ELF-1 (cell line): ENCODE measurements at regions not wholly inside any gene's neighbourhood (a gene's known extent, or its start where the extent isn't known, plus 50 kb on each side); places are given as distances from the start of the nearest gene placed in this dataset.
"Not testable (repeated sequence)": the region's sequence is repeated elsewhere in the genome, so short reads cannot be mapped to it uniquely, and the experiment has no call there.

ENCODE experiments used
- DNase-seq: peaks from one replicate; pipeline ENCODE4 v3.0.0-alpha.2; 2016; ENCODE audit warnings: low read depth, low spot score

DNA sequence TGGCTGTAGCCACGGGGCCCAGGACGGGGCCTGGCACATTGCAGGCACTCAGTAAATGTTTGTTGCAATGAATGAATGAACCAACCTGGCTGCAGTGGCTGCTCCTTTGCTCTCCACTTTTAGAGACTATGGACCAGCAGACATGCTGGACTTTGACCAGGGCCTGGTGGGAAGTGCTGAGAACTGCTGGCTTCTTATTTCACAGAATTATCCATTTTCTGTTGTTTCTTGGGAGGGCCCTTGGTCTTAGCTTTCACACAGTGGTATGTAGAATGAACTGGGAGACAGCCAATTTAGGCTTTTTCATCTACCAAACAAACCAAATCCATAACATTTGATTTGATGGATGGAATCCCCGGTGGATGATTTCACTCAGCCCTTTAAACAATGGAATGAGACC lies 78.0 kb upstream of the LHFPL2 start:
- DNase-seq, result no peak

DNA sequence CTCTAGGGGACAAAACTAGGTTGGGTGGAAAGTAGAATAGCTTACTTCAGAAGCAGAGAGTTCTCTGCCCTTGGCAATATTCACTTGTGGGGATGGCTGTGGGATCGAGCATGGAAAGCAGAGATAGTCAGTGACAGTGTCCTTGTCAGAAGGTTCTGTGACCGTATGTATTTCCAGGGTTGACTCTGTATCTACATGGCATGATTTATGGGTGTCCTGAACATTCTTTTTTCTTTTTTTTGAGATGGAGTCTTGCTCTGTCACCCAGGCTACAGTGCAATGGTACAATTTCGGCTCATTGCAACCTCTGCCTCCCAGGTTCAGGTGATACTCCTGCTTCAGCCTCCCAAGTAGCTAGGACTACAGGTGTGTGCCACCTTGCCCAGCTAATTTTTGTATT lies 77.4 kb upstream of the LHFPL2 start:
- DNase-seq, result no peak

DNA sequence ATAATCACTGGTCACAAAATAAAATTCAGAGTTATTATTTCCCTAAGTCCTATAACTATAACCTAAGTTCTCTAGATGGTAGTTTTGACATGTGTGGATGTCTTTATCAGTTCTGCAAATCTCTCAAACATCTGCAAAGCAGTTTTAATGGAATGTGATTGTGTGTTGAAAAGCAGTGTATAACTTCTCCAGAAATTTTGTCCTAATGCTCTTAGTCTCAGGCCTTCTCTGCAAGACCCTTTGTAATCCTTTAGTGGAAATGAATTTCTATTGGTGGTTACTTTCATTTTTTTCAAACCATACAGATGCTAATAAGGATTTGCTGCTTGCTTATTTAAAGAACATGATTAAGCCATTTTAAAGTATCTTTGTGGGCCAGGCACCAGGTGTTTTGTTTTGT lies 75.5 kb upstream of the LHFPL2 start:
- no peak for DNase-seq

DNA sequence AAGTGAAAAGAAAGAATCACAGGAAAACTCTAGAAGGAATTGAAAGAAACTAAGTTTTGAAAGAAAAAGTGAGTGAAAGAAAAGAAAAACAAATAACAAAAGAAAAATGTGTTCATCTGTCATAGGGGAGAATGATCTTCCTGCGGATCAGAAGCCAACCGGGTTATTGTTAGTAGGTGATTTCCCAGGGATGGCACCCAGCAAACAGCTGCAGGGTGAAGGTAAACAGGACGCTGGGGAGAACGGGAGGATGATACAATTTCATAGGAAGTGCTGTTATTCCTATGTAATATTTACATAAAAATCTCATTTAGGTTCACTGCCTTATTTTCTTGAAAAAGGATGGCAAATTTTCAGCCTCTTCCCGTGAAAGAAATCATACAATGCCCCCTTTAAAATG lies 72.4 kb upstream of the LHFPL2 start:
- DNase-seq, result no peak

DNA sequence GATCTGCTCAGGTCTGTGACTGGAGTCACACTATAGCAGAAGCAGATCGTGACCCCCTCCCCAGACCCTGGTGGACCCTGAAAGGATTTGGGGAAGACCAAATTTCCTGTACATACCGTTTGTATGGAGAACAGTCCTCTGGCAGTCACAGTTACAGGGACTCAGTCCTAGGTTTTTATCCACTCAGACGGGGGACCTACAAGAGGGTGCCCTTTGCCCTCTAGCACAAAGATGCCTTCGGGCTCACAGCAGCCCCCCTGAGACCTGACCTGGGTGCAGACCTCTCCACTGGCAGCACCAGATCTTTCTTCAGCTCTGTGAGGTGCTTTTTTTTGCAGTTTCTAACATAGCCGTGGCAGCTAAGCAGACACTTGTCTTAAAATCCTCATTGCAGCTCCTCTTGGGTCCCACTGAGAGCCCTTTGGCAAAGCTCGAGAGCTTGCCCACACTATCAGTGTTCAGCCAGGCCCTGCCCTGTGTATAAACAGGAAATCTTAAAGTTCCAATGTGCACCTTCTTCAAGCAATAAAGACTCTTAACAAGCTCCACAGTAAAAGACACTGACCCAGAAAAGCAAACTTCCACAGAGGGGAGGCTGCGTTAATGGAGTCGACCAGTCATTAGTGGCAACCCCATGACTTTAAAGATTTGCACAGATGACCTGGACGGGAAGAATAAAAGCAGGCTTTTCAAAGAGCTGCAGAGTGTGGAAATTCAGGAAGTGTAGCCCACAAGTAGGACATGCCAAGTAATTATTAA lies 71.8 kb upstream of the LHFPL2 start:
- no peak for DNase-seq

DNA sequence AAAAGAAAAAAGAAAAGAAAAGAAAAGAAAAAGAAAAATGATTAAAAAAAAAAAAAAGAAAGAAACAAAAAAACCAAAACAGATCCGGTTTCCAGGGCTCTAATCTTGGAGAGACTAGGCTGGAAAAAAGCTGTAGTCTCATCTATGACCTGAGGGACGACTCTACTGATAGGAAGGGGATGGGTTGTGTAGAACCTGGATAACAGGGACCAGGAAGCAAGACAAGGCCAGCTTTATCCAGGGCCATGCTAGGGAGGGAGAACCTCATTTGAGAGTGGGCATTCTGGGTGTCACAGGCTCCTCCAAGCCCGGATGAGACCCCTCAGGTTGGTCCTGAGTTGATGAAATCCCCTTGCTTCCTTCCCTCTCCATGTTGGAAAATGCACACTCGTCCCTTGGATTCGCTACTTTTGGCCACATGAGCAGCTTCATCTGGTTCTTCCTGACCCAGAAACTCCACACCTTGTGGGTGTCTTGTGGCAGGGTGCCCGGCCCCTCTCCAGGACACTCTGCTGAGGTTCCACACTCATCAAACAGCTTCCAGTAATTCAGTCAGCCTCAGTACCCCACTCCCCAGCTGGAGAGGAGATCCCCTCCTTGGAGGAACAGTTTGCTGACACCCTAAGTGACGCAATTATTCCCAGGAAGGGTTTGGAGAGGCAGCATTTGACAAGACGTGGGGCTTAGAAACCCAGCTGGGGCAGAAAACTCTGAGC lies 71.1 kb upstream of the LHFPL2 start:
- no peak for DNase-seq

DNA sequence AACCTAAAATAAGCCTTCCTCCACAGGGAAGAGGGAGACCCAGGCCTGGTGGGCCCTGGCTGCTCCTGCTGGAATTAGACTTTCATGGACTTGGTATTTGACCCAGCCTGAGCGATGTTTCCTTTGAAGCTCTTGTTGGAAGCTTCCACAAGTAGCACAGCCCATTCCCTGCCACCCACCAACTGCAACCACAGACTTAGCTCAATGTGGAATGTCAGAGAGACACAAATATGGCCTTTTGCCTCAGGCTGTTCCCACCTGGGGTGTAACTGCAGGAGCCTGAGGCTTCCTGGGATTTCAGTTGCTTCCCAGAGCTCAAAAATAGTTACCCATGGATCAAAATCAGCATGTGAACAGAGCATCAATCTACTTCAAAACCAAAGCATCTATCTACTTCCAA lies 70.3 kb upstream of the LHFPL2 start:
- DNase-seq, result peak; percentile 52

DNA sequence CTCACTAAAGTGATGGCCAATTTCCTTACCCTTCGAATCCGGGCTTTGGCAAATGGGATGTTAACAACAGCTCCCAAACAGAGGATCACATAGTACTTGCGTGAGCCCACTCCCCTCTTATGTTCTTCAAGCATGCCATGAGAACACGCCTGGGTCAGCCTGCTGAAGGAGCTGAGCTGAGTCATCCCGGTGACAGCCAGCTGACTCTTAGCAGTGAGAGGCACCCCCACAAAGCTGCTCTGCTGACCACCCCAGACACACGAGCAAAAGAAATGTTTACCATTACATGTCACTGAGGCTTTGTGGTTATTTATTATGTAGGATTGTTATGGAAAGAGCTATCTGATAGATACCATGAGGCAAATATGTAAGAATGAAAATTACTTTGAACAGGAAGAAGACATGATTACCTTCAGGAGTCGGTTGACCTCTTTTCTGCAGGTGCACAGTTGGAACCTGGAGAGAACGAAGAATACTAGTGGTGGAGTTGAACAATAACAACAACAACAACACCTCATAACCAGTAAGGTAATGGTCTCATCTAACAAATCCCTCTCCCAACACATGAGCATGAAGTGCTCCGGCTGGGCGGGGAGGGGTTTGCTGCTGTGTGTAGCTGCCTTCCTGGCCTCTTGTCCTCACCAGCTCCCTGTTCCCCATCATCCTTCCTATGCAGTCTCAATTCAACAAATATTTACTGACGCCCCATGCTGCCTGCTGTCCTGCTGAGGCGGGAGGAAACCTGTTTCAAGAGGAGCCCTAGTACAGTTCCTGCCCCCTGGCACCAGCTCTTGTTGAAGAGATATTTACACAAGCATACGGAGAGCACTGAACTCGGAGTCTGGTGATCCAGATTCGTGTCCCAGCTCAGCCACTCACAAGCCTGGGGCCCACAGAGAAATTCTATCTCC lies 69.4 kb upstream of the LHFPL2 start:
- no peak for DNase-seq

DNA sequence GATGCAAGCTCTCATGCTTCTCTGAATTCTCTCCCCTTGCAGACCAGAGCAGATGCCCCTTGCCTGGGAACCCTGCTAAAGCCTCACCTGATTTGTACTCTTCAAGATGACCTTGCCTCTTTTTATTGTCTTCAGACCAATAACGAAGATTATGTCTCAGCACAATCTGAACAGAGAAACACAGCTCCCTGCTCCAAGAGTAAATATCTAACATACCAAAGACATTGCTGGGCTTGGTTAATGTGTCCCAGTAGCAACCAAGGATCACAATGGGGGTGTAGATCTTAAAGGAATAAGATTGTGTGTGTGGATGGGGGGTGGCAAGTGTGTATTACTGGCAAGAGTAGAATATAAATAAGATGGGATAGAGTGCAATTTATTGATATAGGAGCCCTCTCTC lies 67.6 kb upstream of the LHFPL2 start:
- DNase-seq, result no peak

DNA sequence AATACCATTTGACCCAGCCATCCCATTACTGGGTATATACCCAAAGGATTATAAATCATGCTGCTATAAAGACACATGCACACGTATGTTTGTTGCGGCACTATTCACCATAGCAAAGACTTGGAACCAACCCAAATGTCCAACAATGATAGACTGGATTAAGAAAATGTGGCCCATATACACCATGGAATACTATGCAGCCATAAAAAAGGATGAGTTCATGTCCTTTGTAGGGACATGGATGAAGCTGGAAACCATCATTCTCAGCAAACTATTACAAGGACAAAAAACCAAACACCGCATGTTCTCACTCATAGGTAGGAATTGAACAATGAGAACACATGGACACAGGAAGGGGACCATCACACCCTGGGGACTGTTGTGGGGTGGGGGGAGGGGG lies 66.8 kb upstream of the LHFPL2 start:
- DNase-seq, result not testable (repeated sequence)

DNA sequence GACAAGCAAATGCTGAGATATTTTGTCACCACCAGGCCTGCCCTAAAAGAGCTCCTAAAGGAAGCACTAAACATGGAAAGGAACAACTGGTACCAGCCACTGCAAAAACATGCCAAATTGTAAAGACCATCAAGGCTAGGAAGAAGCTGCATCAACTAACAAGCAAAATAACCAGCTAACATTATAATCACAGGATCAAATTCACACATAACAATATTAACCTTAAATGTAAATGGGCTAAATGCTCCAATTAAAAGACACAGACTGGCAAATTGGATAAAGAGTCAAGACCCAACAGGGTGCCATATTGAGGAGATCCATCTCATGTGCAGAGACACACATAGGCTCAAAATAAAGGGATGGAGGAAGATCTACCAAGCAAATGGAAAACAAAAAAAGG lies 63.1 kb upstream of the LHFPL2 start:
- not testable (repeated sequence) for DNase-seq

DNA sequence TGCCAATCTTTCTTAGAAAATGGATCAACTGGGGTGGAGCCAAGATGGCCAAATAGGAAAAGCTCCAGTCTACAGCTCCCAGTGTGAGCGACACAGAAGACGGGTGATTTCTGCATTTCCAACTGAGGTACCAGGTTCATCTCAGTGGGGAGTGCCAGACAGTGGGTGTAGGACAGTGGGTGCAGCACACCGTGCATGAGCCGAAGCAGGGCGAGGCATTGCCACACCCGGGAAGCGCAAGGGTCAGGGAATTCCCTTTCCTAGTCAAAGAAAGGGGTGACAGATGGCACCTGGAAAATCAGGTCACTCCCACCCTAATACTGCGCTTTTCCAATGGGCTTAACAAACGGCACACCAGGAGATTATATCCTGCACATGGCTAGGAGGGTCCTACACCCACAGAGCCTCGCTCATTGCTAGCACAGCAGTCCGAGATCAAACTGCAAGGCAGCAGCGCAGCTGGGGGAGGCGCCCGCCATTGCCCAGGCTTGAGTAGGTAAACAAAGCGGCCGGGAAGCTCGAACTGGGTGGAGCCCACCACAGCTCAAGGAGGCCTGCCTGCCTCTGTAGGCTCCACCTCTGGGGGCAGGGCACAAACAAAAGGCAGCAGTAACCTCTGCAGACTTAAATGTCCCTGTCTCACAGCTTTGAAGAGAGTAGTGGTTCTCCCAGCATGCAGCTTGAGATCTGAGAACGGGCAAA lies 61.3 kb upstream of the LHFPL2 start:
- not testable (repeated sequence) for DNase-seq

DNA sequence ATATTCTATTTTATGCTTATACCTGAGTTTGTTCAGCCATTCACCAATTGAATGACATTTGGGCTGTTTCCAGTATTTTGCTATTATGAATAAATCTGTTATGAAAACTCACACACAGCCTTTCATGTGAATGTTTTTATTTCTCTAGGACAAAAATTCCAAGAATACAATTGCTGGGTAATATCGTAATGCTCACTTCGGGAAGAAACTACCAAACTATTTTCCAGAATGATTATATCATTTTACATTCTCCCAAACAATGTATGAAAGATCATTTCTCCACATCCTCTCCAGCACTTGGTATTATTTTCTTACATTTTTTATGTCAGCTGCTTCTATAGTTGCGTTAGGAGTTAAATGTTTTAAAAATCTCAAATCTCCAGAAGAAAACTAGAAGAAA lies 58.3 kb upstream of the LHFPL2 start:
- DNase-seq, result no peak

DNA sequence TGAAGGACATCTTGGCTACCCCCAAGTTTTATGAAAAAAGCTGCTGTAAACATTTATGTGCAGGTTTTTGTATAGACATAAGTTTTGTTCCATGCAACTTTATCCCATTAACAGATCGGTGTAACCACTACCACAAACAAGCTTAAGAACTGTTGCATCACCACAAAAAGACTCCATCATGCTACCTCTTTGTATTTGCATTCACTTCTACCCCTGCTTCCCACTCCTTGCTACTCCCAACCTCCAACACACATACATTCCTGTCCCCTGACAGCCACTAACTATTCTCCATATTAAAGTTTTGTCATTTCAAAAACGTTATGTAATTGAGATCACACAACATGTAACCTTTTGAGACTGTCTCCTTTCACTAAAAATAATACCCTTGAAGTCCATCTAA lies 57.8 kb upstream of the LHFPL2 start:
- DNase-seq, result no peak

DNA sequence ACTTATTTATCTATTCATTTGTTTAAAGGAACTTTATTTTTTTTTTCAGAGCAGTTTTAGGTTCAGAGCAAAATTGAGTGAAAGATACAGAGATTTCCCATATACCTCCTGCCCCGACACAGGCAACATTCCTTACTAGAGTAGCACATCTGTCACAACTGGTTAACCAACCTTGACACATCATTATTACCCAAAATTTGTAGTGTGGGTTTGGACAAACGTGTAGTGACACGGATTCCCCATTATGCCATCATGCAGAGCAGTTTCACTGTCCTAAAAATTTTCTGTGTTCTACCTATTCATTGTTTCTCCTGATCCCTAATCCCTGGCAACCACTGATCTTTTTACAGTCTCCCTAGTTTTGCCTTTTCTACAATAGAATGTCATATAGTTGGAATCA lies 57.3 kb upstream of the LHFPL2 start:
- DNase-seq, result no peak

DNA sequence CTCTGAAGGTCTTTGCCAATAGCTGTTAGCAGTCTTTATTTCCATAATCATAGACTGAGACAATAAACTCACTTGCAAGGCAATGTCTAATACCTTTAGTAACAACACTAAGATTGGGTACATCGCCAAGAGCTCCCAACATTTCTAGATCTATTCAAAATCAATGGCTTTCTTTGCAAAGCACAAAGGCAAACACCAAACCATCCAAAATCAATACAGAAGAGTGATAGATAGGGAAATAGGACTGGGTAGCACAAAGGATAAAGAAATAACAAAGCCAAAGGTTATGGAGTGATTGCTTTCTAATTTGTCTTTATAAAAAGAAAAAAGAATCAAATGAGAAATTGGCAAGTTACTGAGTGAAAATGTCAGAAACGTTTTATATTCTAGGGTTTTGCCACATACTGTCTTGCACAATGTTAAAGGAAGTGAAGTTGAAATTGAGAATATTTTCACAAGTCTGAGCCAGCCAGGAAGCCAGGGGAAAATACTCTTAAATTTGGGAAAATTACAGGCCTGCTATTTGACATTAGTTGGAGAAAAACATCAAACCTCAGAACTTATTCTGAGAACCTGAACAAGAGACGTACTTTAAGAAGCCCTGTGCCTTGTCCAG lies 53.3 kb upstream of the LHFPL2 start:
- no peak for DNase-seq

DNA sequence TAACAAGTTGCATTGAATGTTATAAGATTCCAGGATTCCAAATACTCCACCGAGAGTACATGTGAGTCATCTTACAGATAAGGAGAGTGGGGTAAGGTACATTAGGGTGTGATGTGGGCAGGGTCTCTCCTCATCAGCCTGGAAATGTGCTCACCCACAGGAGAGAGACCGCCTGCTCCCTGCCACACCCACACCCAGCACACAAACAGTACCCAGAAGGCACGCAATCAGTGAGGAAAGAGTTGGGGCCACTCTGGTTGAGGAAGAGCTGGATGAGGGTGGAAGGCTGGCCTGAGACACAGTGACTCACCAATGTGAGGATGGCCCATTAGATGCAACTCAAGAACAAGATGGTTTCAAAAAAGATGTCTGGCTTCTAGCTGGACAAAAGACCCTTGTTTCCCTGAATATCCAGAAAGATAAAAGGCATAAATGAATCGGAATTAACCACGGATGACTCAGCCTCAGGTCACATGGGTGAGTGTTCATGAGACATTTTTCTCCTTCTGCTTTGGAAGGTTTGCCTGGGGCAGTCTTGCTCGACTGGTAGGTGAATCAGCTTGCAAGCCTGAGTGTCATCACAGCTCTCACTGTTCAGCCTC lies 51.1 kb upstream of the LHFPL2 start:
- DNase-seq, result peak; percentile 63

DNA sequence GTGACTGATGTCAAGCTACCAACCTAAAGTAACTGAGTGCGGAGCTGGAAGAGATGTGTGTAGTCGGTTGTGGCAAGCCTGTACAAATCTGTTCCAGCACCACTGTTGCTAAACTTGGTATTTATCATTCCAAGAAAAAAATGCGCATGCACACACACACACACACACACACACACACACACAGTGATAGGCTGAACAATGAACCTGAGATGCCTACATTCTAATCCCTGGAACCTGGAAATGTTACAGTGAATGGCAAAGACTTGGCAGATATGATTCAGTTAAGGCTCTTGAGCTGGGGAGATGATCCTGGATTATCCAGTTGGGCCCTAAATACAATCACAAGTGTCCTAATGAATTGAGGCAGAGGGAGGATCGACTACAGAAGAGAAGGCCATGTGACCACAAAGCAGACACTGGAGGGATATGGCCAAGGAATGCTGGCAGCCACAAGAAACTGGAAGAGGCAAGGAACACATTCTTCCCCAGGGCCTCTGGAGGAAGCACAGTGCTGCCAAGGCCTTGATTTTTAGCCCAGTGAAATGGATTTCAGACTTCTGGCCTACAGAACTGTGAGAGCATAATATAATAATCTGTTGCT lies 49.7 kb upstream of the LHFPL2 start:
- DNase-seq, result no peak
